ENCODE measurements at regions not wholly inside any gene's neighbourhood (a gene's known extent, or its start where the extent isn't known, plus 50 kb on each side); places are given as distances from the start of the nearest gene placed in this dataset.

DNA sequence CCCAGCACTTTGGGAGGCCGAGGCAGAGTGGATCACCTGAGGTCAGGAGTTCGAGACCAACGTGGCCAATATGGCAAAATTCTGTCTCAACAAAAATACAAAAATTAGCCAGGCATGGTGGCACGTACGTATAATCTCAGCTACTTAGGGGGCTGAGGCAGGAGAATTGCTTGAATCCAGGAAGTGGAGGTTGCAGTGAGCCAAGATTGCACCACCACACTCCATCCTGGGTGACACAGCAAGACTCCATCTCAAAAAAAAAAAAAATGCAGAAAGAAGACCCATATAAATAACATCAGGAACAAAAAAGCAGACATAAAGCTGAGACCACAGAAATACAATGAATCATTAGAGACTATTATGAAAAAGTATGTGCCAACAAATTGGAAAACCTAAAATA, 235.2 kb upstream of the VEPH1 start:
- no peak for TF ChIP-seq POLR2A (IDR thresholded peaks at IDR 0.05)
- TF ChIP-seq POLR2AphosphoS5 (IDR thresholded peaks at IDR 0.05), result no peak
- TF ChIP-seq EP300 (IDR thresholded peaks at IDR 0.05), result no peak
- TF ChIP-seq, protein P1, sequence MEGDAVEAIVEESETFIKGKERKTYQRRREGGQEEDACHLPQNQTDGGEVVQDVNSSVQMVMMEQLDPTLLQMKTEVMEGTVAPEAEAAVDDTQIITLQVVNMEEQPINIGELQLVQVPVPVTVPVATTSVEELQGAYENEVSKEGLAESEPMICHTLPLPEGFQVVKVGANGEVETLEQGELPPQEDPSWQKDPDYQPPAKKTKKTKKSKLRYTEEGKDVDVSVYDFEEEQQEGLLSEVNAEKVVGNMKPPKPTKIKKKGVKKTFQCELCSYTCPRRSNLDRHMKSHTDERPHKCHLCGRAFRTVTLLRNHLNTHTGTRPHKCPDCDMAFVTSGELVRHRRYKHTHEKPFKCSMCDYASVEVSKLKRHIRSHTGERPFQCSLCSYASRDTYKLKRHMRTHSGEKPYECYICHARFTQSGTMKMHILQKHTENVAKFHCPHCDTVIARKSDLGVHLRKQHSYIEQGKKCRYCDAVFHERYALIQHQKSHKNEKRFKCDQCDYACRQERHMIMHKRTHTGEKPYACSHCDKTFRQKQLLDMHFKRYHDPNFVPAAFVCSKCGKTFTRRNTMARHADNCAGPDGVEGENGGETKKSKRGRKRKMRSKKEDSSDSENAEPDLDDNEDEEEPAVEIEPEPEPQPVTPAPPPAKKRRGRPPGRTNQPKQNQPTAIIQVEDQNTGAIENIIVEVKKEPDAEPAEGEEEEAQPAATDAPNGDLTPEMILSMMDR (IDR thresholded peaks at IDR 0.05), result no peak
- intact Hi-C loops (cut with DNase I), result no loop called here
- no peak for DNase-seq
- Histone ChIP-seq H3K4me3 (no peak overlapping the region), H3K27ac (no peak overlapping the region), H3K4me1 (no peaks in the 10 kb centered on the region), H3K36me3 (no peaks in the 10 kb centered on the region), H3K27me3 (no peaks in the 10 kb centered on the region), H3K9me3 (peaks cover 0 to 5% (median 0%) of the 10 kb centered on the region in 4 donors)
- 78 to 86% methylated on average over 5 of the region's 5 CpGs for WGBS, 2 donors

- H3K9me3 ChIP-seq, result peaks cover 0 to 3% (median 0%) of the 10 kb centered on the region in 4 donors
- no peak for DNase-seq
- no peaks in the 10 kb centered on the region for H3K27me3 ChIP-seq
- TF ChIP-seq, protein P1 (IDR thresholded peaks at IDR 0.05), result no peak
- TF ChIP-seq EP300 (IDR thresholded peaks at IDR 0.05) (no peak), POLR2AphosphoS5 (IDR thresholded peaks at IDR 0.05) (no peak), POLR2A (IDR thresholded peaks at IDR 0.05) (no peak)
- no peak overlapping the region for H3K4me3 ChIP-seq
- intact Hi-C loops (cut with DNase I), result no loop called here
- WGBS, 2 donors, result 24 to 48% methylated on average over 4 of the region's 4 CpGs
- no peaks in the 10 kb centered on the region for H3K36me3 ChIP-seq
- H3K27ac ChIP-seq, result no peak overlapping the region
- no peaks in the 10 kb centered on the region for H3K4me1 ChIP-seq
These were observed 215.6 kb upstream of the VEPH1 start for GRCh38 chr3:157718800-157719199.

- Histone ChIP-seq H3K4me1 (no peaks in the 10 kb centered on the region), H3K36me3 (no peaks in the 10 kb centered on the region), H3K9me3 (peaks cover 0 to 3% (median 3%) of the 10 kb centered on the region in 4 donors), H3K27me3 (no peaks in the 10 kb centered on the region), H3K27ac (no peak overlapping the region), H3K4me3 (no peak overlapping the region)
- no peak for DNase-seq
- intact Hi-C loops (cut with DNase I), result no loop called here
- TF ChIP-seq POLR2AphosphoS5 (IDR thresholded peaks at IDR 0.05) (no peak), POLR2A (IDR thresholded peaks at IDR 0.05) (no peak)
- TF ChIP-seq, protein P1 (IDR thresholded peaks at IDR 0.05), result no peak
These were observed 209.9 kb upstream of the VEPH1 start for GRCh38 chr3:157713101-157713500.

DNA sequence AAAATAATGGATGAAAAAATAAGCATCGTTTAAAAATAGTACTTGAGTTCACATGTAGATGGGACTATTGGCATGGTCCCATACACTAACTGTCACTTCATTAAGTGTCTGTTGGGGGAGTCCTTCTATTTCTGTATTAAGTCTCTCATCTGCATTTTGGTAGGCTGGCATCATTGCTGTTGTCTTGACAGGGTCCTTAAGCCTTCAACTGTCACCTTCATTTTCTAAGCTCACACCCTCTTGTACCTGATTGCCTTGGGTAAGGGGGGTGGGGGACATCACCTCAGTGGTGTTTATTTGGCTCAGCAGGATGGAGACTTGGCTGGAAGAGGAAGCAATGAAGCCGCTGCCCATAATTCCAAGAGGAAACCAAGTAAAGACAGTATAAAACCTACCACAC, 202.0 kb upstream of the VEPH1 start:
- DNase-seq, result no peak
- intact Hi-C loops (cut with DNase I), result no loop called here
- Histone ChIP-seq H3K4me3 (no peak overlapping the region), H3K27ac (no peak overlapping the region), H3K27me3 (no peaks in the 10 kb centered on the region), H3K9me3 (no peaks in the 10 kb centered on the region), H3K36me3 (no peaks in the 10 kb centered on the region), H3K4me1 (no peaks in the 10 kb centered on the region)
- TF ChIP-seq EP300 (IDR thresholded peaks at IDR 0.05) (no peak), POLR2AphosphoS5 (IDR thresholded peaks at IDR 0.05) (no peak), POLR2A (IDR thresholded peaks at IDR 0.05) (no peak)
- TF ChIP-seq, protein P1 (IDR thresholded peaks at IDR 0.05), result no peak
- 63 to 79% methylated on average over 2 of the region's 2 CpGs for WGBS, 2 donors

- Histone ChIP-seq H3K36me3 (no peaks in the 10 kb centered on the region), H3K27ac (no peak overlapping the region), H3K4me1 (no peaks in the 10 kb centered on the region), H3K9me3 (no peaks in the 10 kb centered on the region), H3K27me3 (no peaks in the 10 kb centered on the region), H3K4me3 (no peak overlapping the region)
- TF ChIP-seq POLR2A (IDR thresholded peaks at IDR 0.05) (no peak), POLR2AphosphoS5 (IDR thresholded peaks at IDR 0.05) (no peak)
- TF ChIP-seq, protein P1 (IDR thresholded peaks at IDR 0.05), result no peak
- intact Hi-C loops (cut with DNase I), result no loop called here
- DNase-seq, result no peak
- WGBS, 2 donors, result 76 to 84% methylated on average over 3 of the region's 3 CpGs
These were observed 197.2 kb upstream of the VEPH1 start for GRCh38 chr3:157700405-157700804.

All from sigmoid colon (tissue), 6 donors.